ENCODE measurements at regions not wholly inside any gene's neighbourhood (a gene's known extent, or its start where the extent isn't known, plus 50 kb on each side); places are given as distances from the start of the nearest gene placed in this dataset.

DNA sequence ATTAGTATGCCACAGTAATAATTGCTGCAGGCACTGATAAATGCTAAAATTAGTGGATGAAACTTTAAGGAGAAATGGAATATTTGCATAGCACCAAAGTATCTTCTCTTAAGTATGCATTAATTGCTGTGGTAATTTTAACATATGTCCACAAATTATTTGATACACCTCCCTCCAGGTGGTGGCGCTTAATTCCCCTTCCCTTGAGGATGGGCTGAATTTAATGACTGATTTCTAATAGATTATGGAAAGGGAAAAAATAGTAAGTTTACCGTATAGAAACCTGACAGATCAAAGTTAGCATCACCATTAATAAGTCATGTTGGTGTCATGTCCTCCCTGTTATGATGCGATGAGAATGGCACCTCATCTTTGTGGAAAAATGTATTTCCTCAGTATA lies 519.2 kb downstream of the TFEC start:
- H2BK120ac ChIP-seq (replicated peaks; ENCODE audit: low read depth, low read length), result no peak overlapping the region
- H2BK15ac ChIP-seq (ENCODE audit: low read length), result no peak overlapping the region
- no peak overlapping the region for H2BK12ac ChIP-seq (ENCODE audit: low read depth, low read length)
- CTCF ChIA-PET (ENCODE audit: partially characterized antibody), result no interaction called here
- H3K14ac ChIP-seq (ENCODE audit: insufficient read length), result no peak overlapping the region
- no peak overlapping the region for H4K5ac ChIP-seq (ENCODE audit: insufficient read length, low read depth, low read length)
- no peaks in the 10 kb centered on the region for H3K79me2 ChIP-seq (ENCODE audit: control insufficient read depth in 1 of 2, insufficient read depth in 2 of 2, low read length in 2 of 2)
- no peak overlapping the region for H2BK5ac ChIP-seq (ENCODE audit: low read depth, low read length)
- H3K4me2 ChIP-seq (ENCODE audit: insufficient read depth in 1 of 2, low read depth in 2 of 2, low read length in 2 of 2), result no peak overlapping the region
- H3K56ac ChIP-seq (replicated peaks; ENCODE audit: insufficient read length, low read depth, low read length), result no peak overlapping the region
- no peak overlapping the region for H3K9ac ChIP-seq (replicated peaks in 1 of 4; ENCODE audit: extremely low read depth in 1 of 4, low read depth in 3 of 4, low read length in 3 of 4)
- H2BK20ac ChIP-seq (ENCODE audit: low read length), result no peak overlapping the region
- no peaks in the 10 kb centered on the region for H3K9me3 ChIP-seq (ENCODE audit: insufficient read depth in 2 of 2, low read depth in 1 of 2, low read length in 1 of 2)
- TF ChIP-seq RFX5 (IDR thresholded peaks at IDR 0.05; ENCODE audit: borderline replicate concordance, low read depth, low read length), result no peak
- TF ChIP-seq CHD2 (IDR thresholded peaks at IDR 0.05; ENCODE audit: low read length), result no peak
- TF ChIP-seq SP1 (IDR thresholded peaks at IDR 0.05; ENCODE audit: low read depth, low read length), result no peak
- H2AFZ ChIP-seq (ENCODE audit: low read length), result no peak overlapping the region
- no peak overlapping the region for H4K91ac ChIP-seq (replicated peaks; ENCODE audit: insufficient read length, low read length)
- H3K27me3 ChIP-seq (replicated peaks in 1 of 4; ENCODE audit: control insufficient read depth in 3 of 4, extremely low read depth in 1 of 4, insufficient read depth in 3 of 4, low read length in 3 of 4), result peaks cover 0 to 1% (median 0%) of the 10 kb centered on the region in 4 experiments; a peak in 1 of 7 replicates
- no peaks in the 10 kb centered on the region for H3K4me1 ChIP-seq (replicated peaks in 1 of 4; ENCODE audit: control insufficient read depth in 3 of 4, insufficient read depth in 4 of 4, low read length in 3 of 4)
- H3K23me2 ChIP-seq (ENCODE audit: low read depth, low read length), result no peaks in the 10 kb centered on the region
- POLR2A ChIA-PET (ENCODE audit: partially characterized antibody), result no interaction called here
- no peak overlapping the region for H3K18ac ChIP-seq (ENCODE audit: extremely low read depth, low read length)
- DNase-seq (ENCODE audit: low read depth in 1 of 2, low spot score in 2 of 2) (no peak), FAIRE-seq (no peak)
- no peak overlapping the region for H3K27ac ChIP-seq (ENCODE audit: low read depth, low read length)
- no peak overlapping the region for H2AK5ac ChIP-seq (ENCODE audit: low read depth, low read length)
- no peak overlapping the region for H4K8ac ChIP-seq (ENCODE audit: extremely low read depth, insufficient read depth, low read length)
- H3K4ac ChIP-seq (replicated peaks; ENCODE audit: insufficient read length, low read depth, low read length), result no peak overlapping the region
- no peaks in the 10 kb centered on the region for H3K36me3 ChIP-seq (ENCODE audit: control insufficient read depth in 2 of 4, insufficient read depth in 4 of 4, low read length in 3 of 4)
- WGBS, 2 experiments (ENCODE audit: extremely low coverage in 1 of 2, insufficient coverage in 1 of 2, insufficient read length in 1 of 2, insufficient replicate concordance in 2 of 2, low coverage in 1 of 2, low lambda C conversion rate in 2 of 2, missing lambda C conversion rate in 1 of 2), result 89% methylated on average over 3 of the region's 3 CpGs; no CpG with 5 or more reads in 1 of the 2 experiments
- H4K20me1 ChIP-seq (replicated peaks in 1 of 2; ENCODE audit: control insufficient read depth in 1 of 2, insufficient read depth in 2 of 2, low read length in 2 of 2), result no peaks in the 10 kb centered on the region
- no peak overlapping the region for H3K4me3 ChIP-seq (ENCODE audit: extremely low read depth in 1 of 4, insufficient read depth in 2 of 4, low read depth in 3 of 4, low read length in 4 of 4)
- H3K79me1 ChIP-seq (ENCODE audit: low read depth, low read length), result no peaks in the 10 kb centered on the region
- no peak overlapping the region for H3K23ac ChIP-seq (ENCODE audit: insufficient read length)
